Glomerular visceral epithelial cell (primary cell): ENCODE measurements at regions not wholly inside any gene's neighbourhood (a gene's known extent, or its start where the extent isn't known, plus 50 kb on each side); places are given as distances from the start of the nearest gene placed in this dataset.
"Not testable (repeated sequence)": the region's sequence is repeated elsewhere in the genome, so short reads cannot be mapped to it uniquely, and the experiment has no call there.

ENCODE experiments used
- DNase-seq: peaks from one replicate; pipeline ENCODE4 v3.0.0-alpha.2; 2016; ENCODE audit errors: extremely low spot score

DNA sequence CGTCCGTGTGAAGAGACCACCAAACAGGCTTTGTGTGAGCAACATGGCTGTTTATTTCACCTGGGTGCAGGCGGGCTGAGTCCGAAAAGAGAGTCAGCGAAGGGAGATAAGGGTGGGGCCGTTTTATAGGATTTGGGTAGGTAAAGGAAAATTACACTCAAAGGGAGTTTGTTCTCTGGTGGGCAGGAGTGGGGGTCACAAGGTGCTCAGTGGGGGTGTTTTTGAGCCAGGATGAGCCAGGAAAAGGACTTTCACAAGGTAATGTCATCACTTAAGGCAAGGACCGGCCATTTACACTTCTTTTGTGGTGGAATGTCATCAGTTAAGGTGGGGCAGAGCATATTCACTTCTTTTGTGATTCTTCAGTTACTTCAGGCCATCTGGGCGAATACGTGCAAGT is 488.7 kb upstream of the ZP4 start:
- DNase-seq = not testable (repeated sequence)

DNA sequence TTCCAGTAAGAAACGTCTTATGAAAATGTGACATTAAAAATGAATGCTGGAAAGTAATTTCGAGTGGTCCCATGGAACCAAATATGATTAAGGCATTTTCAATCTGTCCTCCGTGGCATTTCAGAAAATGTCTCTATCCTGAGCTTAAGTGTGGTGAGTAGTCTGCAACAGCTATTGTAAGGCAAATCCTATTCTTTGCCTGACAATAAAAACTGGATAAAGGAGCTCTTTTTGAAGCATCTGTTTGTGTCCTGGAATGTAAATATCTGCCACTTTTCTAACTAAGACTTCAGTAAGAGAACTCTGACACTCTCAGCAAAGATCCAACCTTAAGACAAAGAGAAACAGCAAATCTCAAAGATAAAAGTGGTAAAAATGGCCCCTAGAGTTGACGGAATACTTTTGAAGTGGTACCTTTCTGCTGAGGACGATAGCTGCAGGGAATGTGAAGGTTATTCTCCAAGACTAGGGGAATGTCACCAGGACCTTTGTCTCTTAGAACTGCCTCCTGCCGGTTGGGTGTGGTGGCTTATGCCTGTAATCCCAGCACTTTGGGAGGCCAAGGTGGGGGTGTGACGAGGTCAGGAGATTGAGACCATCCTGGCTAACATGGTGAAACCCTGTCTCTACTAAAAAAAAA is 486.7 kb upstream of the ZP4 start:
- DNase-seq = no peak

DNA sequence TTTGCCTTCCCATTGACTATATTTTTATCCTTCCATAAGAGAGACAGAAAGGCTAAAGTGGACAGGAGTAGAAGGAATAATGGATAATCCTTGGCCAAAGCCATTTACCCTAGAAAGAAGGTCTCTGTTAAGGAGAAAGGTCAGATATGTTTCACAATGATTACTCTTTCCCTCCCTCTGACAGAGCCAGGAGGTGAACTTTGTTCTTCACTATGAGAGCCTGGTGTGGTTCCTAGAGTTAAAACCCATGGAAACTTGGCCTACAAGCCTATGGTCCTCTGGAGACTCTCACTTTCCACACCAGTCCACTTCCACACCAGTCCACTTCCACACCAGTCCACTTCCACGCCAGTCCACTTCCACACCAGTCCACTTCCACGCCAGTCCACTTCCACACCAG is 479.9 kb upstream of the ZP4 start:
- DNase-seq = no peak

DNA sequence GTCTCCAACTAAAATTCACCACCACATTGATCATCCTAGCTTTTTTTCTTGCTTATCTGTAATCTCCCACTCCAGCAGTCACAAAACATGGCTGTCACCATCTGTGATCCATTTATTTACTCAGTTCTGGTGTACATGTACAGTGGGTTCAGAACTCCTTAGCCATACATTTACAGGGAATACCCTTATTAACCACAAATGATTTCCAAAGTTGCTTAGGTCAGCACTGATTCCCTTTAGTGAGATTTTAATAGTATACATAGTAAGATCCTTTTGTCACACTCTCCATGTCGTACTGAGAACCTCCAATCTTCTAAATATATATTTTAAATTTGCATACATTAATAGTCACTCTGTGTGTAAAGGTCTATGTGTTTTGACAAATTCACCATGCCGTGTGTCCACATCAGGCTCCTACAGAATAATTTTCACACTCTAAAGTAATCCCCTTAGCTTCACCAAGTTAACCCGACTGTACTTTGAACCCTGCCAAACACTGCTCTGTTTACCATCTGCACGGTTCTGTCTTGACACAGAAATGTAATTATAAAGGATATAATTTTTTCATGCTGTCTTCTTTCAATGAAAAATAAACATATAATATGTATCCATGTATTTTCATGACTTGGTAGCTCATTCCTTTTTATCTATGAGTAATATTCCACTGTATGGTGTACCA is 473.6 kb upstream of the ZP4 start:
- no peak for DNase-seq

DNA sequence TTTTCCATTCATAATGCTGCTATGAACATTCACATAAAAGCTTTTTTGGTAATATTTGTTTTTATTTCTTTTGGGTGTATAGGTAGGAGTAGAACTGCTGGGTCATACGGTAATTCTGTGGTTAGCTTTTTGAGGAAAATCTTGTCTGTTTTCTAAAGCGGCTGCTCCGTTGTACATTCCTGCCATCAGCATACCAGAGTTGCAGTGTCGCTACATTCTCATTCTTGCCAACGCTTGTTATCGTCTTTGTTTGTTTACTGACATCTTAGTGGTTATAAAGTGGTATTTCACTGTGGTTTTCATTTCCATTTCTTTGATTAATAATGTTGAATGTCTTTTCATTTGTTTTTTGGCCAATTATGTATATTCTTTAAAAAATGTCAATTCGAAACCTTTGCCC is 469.8 kb upstream of the ZP4 start:
- DNase-seq = no peak

DNA sequence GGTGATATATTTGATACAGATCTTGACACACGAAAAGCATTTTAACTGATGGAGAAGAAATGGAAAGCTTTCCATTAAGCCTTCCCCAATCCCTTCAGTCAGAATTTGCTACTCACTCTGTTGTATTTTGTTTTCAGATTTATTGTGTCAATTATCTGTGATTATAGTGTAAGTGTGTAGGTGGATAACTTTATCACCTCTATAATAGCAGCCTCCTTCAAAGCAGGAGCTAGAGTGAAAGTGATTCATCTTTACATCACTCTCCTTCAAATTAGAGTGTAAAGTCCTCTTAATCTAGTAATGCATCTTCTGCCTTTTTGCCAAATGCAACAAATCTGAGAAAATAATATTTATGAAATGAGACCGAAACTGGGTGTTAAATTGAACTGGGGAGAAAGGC is 459.7 kb upstream of the ZP4 start:
- no peak for DNase-seq

DNA sequence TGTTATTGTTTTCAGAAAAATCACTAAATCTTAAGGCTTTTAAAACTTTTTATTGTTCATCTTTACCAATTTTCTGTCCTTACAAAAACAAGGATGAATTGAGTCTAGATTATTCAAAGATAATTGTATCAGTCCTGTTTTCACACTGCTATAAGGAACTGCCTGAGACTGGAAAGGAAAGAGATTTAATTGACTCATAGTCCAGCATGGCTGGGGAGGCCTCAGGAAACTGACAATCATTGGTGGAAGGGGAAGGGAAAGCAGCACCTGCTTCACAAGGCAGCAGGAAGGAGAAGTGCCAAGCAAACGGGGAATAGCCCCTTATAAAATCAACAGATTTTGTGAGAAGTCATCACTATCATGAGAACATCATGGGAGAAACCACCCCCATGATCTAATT is 455.6 kb upstream of the ZP4 start:
- DNase-seq = no peak

DNA sequence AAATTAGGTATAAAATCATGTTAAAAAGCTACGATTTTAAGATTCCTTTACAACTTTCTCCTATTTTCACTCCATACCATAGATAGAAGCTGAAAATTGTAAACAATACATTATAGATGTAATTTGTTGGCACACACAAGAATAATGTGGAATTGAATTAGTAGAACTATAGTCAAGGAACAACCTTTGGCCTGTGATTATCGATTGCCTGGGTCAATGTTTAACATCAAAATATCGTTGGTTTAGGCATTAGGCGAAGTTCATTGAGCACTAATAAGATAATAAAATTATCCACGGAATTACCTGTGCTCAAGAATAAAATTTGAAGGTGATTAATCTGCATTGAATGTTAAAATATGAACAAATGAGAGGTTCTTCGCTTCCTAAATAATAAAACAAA is 455.1 kb upstream of the ZP4 start:
- no peak for DNase-seq

DNA sequence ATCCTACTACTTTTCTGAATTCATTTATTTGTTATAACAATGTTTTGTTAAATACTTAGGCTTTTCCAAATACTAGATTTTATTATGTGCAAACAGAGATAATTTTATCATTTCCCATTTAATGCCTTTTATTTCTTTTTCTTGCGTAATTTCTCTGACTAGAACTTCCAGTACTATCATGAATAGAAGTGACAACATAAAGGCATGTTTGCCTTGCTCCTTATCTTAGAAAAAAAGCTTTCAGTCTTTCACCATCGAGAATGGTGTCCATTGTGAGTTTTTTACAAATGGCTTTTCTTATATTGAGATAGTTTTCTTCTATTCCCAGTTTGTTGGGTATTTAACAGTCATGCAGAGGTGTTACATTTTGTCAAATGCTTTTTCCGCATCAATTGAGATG is 453.1 kb upstream of the ZP4 start:
- no peak for DNase-seq

DNA sequence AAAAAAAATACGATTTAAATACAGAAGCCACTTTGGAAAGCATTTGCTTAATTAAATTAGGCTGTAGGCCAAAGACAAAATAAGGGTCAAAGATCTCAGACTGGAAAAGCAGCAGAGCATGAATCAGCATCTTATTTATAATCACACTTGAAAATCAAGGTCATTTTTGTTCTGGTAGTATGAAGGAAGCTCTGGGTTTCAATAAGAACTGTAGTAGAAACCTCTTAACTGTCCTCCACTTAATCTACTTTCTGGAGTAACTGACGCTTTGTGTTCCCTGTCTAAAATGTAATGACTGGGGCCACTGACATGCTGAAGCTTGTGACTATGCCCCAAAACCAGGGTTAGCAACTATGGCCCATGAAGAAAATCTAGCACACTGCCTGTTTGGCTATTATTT is 450.7 kb upstream of the ZP4 start:
- no peak for DNase-seq

DNA sequence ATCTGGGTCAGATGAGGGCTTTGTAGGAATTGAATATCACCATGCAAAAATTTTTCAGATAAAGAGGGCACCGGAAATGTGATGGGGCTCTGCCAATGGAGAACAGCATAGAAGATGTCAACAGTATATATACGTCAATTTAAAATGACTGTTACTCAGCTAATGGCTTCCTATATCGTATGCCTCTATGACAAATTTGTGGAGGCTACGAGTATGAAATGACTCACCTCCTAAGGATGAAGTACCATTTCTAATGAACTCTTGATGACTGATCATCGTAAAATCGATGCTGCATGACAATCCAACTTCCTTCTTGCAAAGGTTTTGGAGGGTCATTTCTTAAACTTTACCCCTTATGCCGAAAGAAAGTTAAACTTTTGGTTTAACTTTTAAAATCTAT is 450.3 kb upstream of the ZP4 start:
- DNase-seq = peak; percentile 31

DNA sequence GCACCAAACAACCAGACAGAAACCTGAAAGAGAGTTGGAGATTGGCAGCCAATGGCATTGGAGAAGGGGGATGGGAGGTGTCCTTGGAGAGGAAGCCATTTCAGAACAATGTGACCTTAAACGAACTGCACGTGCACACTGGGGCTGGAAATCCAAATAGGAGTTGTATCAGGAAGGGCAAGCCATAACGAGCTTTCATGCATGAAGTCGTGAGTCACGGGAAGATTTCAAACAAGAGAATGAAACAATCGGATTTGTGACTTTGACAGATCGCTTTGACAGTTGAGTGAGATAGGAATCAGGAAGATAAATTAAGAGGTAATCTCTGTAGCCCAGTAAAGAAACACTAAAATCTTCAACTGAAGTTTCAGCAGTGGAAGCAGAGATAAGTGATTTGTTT is 445.8 kb upstream of the ZP4 start:
- DNase-seq = no peak

DNA sequence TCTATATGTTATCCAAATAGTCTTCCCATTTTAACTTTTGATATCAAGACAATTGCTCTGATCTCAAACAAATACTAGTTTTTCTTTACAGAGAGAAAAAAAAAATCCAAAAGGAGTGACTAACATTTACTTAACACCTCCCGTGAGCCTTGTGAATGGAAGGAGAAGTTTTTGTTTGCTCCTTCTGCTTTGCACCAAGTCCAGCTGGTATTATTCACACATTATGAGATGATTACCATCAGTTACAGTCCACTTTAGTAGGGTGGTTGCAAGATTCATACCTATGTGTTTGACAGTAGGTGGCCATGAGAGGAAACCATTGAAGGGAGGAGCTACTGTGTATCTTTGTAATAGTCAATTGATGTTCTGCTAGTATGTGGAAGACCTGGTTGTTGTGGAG is 443.4 kb upstream of the ZP4 start:
- no peak for DNase-seq

DNA sequence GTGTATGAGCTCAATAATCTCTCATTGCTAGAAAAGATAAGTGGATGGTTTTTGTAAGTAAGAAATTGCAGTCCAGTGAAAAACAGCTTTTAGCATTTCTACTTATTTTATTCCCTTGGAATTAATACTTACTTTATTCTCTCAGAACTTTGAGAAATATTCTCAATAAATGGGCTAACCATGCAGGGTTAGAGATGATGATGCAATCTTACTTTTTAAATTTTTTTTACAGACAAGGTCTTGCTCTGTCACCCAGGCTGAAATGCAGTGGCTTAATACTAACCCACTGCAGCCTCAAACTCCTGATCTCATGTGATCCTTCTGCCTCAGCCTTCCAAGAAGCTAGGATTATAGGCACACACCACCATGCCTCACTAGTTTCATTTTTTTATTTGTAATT is 440.8 kb upstream of the ZP4 start:
- DNase-seq = peak; percentile 9

DNA sequence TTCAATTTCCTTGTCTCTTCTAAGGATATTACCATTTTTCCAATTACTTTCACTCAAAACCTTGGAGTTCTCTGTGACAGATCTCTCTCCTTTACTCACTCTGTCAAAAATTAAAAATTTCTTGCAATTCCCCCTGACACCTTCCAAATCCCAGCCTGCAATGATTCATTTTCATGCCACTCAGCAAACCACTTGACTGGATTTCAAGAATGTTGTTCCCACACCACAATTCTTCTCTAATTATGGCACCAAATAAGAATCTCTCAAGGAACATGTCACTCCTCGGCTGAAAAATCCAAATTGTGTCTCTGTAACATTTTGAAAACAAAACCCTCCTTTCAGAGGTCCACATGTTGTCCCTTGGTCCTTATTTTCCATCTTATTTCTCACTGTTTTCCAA is 438.9 kb upstream of the ZP4 start:
- peak; percentile 69 for DNase-seq

DNA sequence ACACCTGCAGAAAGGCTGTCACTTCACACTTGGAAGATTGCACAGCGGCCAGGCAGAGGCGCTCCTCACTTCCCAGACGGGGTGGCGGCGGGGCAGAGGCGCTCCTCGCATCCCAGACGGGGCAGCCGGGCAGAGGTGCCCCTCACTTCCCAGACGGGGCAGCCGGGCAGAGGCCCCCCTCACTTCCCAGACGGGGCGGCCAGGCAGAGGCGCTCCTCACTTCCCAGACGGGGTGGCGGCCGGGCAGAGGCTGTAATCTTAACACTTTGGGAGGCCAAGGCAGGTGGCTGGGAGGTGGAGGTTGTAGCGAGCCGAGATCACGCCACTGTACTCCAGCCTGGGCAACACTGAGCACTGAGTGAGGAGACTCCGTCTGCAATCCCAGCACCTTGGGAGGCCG is 436.3 kb upstream of the ZP4 start:
- not testable (repeated sequence) for DNase-seq

DNA sequence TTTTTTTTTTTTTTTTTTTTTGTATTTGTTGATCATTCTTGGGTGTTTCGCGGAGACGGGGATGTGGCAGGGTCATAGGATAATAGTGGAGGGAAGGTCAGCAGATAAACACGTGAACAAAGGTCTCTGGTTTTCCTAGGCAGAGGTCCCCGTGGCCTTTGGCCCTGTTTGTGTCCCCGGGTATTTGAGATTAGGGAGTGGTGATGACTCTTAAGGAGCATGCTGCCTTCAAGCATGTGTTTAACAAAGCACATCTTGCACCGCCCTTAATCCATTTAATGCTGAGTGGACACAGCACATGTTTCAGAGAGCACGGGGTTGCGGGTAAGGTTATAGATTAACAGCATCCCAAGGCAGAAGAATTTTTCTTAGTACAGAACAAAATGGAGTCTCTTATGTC is 435.8 kb upstream of the ZP4 start:
- not testable (repeated sequence) for DNase-seq

DNA sequence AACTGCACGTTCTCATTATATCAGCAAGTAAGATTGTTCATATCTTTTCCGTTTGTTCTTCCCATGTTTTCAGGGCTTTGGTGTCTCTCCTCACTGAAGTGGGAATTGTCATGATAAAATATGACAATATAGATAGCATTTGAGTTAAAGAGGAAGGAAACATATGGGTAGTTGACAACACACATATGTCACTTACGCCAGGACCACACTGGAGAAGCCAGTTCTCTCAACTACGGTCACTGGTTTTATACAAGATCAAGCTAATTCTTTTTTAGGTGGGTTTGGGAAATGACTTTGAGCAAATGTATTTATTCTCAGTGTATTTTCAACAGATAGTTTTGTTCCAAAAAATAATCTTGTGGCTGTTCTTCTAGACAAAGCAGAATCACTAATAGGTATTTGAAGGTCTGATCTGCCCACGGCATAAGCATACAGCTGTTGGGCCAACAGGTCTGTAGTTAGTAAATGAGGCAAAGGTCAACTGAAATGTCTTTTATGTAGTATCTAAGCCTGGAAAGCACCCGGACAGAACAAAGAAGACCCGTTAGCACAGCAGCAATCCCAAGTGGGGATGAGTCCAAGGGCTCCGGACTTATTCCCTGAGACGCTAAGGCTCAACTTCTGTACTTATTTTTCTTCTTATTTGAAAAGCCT is 433.6 kb upstream of the ZP4 start:
- DNase-seq = peak; percentile 2

DNA sequence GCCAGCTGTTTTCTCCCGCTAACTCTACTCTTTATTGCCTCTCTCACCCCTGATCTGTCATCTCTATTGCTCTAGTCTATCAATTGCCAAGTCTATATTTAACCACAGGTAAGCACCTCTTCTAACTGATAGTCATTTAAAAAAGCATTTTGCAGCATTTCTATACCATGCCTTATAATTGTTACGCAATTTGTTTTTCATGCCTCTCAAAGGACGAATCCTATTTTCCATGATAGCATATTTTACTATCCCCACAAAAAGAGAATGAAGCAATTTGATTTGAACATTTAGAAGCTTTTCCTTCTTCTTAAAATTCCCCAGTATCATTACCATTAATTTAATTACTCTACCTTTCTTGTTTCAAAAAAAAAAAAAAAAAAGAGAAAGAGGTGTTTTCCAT is 432.8 kb upstream of the ZP4 start:
- no peak for DNase-seq

DNA sequence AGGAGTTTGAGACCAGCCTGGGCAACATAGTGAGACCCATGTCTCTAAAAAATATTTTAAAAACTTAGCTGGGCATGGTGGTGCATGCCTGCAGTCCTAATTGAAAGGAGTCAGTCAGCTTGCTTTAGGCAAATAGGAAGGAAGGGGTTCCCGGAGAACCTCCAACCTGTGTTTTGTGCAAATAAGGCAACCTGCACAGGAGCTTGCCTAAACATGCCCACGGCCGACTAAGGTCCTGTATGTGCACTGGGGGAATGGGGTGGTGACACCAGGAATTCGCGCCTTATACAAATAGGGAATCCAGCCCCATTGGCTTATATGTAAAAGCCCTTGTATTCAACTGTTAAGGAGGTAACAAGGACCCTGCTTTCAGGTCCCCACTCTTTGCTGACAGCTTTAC is 429.2 kb upstream of the ZP4 start:
- no peak for DNase-seq

DNA sequence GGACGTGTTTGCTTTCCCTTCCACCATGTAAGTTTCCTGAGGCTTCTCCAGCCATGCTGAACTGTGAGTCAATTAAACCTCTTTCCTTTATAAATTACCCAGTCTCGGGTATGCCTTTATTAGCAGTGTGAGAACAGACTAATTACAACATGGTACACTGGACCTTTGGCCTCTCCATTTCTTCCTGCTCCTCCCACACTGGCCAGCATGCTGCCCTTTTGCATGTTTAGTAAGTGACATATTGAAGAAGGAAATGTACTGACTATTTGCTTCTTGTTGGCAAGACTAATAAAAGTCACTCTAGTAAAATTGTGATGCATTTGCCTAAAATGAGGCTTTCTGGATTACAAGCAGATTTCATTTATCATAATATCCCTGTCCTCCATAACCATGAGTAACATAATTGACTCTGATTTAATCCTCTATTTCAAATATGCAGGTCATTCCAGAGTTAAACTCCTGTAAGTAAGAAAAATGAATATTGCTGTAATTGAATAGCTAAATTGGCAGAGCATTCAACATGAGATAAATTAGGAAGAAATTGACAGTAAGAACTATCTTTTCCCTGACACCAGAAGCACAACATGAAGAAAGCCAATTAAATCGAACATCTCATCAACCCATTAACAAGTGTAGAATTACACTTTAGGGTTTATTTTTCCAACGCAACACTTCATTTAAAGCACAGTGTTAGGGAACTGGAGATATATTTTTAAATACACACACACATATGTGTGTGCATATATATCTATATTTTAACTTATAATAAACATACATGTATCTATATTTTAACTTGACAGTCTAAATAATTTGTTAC is 427.8 kb upstream of the ZP4 start:
- DNase-seq = no peak

DNA sequence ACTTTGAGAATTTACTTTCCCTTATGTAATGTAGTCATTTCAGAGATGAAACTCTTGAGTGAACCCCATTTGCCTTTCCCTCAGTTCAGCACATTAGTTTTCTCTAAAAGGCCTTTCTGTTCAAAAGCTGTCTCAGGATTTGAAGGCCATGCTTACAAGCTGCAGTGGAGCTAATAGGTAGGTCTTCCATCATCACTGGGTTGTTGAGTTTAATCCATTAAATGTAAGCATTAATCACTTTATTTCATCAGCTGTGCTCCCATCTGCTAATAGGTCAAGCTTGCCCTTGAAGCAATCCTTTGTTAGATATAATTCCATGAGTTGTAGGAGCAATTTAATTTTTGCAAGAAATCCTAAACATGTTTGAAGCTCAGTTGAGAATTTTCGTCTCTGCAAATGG is 422.2 kb upstream of the ZP4 start:
- DNase-seq = no peak

DNA sequence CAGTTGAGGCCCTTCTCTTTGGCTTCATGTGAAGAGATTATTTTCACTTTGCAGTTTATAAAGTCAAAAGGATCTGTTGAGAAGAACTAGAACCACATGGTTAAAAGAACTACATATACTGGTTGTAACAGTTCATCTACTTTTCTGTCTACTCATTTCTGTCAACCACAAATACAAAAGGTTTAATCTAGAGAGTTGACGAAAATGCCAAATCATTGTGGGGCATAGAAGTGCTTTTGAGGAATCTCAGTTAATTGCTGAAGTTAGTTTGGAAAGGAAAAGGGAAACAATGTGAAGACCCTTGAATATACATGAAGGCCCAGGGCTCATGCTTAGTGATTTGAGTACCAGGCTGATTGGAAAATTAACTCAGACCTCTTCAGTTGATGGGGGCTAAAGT is 415.7 kb upstream of the ZP4 start:
- no peak for DNase-seq
